Islet precursor cell (in vitro differentiated cells): ENCODE measurements at regions not wholly inside any gene's neighbourhood (a gene's known extent, or its start where the extent isn't known, plus 50 kb on each side); places are given as distances from the start of the nearest gene placed in this dataset.

Experiments used
- DNase-seq: peaks from one replicate; pipeline ENCODE4 v3.0.0-alpha.2; 2018

DNA sequence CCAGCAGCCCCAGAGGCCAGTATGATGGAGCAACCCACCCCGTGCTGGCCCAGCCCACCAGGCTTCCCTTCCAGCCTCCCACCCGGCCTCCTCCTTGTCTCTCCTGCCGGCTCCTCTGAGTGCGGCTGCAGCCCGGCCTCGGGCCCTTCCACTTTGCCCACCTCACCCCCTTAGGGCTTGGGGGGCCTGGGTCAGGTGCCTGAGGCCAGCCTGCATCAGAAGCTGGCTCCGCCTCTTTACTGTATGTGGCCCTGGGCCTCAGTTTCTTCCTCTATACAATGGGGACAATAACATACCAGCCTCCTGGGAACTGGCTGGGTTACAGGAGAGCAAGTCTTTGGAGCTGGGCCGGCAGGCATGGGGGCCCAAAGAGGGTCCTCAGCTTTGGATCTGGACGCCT, 221.1 kb upstream of the CIBAR2 start:
- DNase-seq: no peak

DNA sequence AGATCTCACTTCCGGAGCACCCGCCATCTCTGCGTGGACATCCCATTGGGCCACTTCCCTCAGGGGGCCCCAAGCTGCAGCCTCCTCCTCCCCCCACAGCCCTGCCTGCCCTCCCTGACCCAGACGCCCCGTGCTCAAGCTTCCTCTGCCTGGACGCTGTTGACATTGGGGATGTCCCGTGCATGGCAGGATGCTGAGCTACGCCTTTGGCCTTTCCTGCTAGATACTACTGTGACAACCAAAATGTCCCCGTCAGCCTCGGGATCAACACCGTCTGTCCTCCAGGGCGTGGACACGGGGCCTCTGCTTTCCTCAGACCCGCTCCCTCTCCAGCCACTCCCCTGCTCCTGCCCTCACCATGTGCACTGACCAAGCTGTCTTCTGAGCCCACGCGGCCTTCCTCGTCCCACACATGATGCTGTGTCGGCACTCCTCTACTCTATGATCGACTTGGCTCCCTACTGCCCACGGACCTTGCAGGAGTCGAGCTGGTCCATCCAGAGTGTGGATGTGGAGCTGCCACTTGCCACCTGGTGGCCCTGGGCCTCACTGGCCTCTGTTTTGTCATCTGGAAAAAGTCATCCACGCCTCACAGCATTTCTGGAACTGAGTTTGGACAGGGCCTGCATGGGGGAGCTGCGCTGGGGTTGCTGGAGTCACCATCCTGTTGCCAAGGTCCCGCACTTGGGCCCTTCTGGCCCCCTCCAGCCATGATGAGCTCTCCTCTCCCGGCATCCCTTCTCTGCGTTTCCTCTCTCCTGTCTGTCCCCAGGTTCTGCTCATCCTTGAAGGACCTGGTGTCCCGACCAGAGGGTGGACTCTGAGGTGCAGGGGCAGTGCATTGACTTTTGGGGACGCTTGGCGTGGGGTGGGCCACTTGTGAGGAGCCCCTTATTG, 221.7 kb upstream of the CIBAR2 start:
- no peak for DNase-seq

- peak; percentile 76 for DNase-seq
Observed at GRCh38 chr16:85334718-85335583, 222.7 kb upstream of the CIBAR2 start.

- DNase-seq: no peak
Observed at GRCh38 chr16:85335584-85336491, 223.6 kb upstream of the CIBAR2 start.

DNA sequence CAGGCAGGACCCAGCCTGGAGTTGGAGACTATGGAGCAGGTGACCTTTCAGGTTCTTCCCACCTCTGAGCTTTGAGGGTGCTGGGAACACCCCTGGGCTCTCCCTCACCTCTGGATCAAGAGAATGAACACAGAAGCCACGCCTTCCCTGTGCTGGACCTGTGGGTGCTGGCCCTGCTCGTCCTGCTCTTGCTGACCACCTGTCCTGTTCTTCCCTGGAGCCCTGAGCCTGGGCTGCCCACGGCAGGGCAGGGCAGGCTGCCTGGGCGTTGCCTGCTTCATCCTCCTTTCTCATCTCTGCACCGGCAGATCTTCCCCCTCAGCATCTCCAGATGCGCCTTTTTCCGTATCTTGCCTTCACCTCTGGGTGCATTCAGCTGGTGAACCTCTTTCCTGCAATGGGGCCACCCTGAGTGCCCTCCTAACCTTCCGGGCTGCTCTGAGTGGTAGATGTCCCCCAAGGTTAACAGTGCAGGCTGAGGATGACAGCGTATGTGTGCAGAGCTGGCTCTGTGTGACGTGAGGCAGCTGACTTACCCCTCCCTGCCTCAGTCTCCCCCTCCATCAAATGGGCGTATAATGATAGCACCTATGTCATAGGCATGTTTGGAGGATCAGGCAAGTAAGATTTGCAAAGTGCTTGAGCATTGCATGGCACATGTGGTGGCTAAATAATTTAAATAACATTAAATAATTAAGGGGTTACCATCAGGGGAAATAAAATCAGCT, 225.8 kb upstream of the CIBAR2 start:
- DNase-seq: peak; percentile 50

- DNase-seq: no peak
Observed at GRCh38 chr16:85338638-85338982, 226.3 kb upstream of the CIBAR2 start.

DNA sequence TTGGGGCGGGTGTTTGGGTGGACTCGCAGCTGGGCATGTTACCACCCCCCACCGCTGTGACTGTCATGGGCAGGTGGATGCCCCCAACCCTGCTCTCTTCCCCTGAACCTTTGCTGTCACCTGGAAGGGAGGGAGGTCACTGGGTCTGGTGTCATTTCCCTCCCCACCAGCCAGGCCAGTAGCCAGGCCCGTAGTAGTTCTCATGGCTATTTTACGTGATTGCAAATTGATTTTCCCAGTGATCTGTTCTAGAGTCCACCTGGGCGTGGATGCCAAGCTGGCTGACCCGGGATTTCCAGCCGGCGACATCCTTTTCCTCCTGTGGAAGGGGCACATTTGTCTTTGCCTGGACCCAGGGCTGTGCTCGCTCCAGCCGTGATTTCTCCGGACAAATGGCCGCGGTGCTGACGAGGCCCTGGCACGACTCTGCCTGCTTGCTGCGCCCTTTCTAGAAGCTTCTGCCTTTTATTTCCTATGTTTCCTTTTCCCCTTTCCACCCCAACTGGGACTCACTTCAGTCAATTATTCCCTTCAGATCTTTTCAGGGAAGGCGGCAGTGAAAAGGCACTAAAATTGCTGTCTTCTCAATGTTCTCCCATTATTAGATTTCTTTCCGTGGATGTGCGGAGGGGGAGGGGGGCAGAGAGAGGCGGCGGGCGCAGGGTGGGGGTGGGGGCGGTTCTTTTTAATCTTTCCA, 226.9 kb upstream of the CIBAR2 start:
- no peak for DNase-seq

GRCh38 chr16:85341972-85342695, 229.9 kb upstream of the CIBAR2 start:
- DNase-seq: no peak

GRCh38 chr16:85344502-85345128, 232.3 kb upstream of the CIBAR2 start:
- no peak for DNase-seq

DNA sequence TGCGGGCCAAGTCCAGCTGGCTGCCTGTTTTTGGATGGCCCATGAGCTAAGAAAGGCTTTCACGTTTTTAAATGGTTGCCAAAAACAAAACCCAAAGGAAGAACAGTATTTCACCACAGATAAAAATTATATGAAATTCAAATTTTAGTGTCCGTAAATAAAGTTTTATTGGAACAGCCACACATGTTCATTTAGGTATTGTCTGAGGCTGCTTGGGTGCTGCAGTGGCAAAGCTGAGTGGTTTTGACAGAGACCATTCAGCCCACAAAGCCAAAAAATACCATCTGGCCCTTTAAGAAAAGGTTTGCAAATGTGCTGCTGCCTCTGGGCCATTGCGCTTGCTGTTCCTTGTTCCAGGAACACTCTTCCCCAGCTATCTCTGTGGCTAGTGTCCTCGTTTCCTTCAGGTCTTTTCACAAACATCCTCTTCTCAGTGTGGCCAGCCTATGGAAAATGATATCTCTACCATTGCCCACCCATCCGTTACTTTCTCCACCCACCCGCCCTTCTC, 232.9 kb upstream of the CIBAR2 start:
- no peak for DNase-seq

DNA sequence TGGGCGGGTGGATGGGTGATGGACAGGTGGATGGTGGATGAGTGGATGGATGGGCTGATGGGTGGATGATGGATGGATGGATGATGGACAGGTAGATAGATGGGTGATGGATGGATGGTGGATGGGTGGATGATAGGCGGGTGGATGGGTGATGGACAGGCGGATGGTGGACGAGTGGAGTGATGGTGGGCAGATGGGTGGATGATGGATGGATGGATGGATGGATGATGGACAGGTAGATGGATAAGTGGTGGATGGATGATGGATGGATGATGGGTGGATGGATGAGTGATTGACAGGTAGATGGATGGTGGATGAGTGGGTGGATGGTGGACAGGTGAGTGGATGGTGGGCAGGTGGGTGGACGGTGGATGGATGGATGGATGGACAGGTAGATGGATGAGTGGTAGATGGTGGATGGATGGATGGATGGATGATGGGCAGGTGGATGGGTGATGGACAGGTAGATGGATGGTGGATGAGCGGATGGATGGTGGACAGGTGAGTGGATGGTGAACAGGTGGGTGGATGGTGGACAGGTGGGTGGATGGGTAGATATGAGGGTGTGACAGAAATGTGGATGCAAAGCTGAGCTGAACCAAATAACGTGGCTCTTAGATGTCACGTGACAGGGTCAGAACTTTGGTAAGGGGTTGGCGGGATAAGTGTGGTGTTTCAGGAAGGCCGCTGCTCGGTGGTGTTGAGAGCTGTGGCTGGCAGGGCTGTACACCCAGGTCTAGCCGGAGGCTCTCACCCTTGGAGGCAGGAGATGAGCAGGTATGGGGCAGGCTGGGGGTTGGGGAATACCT, 234.3 kb upstream of the CIBAR2 start:
- no peak for DNase-seq

DNA sequence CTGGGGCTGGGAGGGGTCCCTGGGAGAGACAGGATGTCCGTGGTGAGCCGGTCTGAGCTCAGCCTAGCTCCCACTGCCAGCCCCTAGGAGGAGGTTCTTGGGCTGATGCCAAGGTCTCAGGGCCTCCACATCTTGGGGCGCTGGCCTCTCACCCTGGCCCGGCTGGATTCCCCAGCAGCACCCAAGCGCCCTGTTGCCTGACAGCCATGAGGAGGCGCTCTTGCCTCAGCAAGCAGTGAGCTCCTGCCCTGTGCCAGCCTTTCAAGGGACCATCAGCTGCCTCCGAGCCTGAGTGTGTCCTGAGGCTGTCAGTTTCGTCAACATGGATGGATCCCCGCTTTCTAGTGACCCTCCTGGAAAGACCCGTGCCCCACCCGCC, 234.9 kb upstream of the CIBAR2 start:
- peak; percentile 77 for DNase-seq

GRCh38 chr16:85348065-85348840, 236.0 kb upstream of the CIBAR2 start:
- DNase-seq: no peak

DNA sequence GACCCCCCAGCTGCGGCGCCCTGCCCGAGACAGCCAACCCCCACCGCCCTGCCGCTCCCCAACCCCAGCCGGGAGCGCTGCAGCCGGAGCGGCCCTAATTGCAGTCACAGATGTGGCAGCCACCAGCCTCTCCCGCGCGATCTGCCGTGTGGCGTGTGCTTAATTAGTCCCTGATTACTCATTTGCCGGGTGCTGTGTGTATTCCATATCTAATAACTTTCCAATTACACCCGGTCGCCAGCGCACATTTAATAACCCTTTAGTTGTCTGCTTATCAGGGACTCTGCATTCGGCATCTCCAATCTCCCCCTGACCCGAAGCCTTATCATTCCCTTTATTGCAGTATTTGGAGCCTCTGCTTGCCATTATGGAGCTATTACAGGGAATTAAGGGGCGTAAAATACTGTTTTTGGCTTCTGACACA, 236.7 kb upstream of the CIBAR2 start:
- DNase-seq: no peak

DNA sequence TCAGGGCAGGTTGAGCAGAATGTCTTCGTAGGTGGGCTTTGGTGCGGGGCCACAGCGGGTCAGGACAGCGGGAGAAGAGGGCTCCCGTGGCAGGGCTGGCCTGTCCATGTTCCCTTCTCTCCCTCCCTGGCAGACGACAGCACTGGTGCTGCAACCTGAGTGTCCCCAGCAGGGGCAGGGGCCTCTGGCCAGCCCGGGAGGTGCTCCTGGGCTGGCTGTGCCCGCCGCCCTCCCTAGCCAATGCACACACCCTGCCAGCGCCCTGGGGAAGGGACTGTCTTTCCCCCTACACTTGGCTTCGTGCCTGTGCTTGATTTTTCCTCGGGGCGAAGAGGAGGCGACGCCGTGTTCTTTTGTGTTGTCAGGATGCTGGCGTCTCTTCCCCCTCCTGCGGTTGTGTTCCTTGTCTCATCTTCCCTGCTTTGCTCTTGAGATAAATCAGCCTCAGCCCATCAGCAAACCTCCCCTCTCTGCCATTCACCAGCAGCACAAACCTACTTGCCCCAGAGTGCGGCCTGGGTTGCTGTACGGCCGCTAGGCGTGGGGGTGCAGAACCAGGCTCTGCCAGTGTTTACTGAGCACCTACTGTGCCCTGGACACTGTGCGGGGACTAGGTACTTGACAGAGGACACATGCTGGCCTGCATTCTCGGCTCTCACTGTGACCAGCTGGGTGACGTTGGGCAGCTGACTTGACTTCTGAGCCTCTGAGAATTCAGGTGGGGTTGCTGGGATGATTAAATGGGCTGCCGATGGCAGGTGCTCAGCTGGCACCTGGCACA, 237.3 kb upstream of the CIBAR2 start:
- no peak for DNase-seq

- DNase-seq: no peak
Observed at GRCh38 chr16:85350146-85350728, 238.0 kb upstream of the CIBAR2 start.

DNA sequence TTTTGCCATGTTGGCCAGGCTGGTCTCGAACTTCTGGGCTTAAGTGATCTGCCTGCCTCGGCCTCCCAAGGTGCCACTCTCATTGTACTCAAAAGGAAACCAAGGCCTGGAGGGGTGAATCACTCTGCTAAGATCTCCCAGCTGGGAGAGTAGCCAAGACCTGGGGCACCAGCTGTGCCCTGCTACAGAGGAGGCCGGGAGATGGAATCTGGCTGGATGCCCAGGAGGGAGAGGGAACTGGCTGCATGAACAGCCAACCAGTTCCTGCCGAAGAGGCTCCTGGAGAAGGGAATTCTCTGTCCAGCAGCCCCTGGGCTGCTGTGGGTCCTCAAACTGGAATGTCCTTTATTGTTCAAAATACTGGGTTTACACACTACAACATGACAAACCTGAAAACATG, 238.7 kb upstream of the CIBAR2 start:
- no peak for DNase-seq
